GM12878 (cell line): ENCODE measurements at regions not wholly inside any gene's neighbourhood (a gene's known extent, or its start where the extent isn't known, plus 50 kb on each side); places are given as distances from the start of the nearest gene placed in this dataset.

ENCODE experiments used
- ATAC-seq: fragments of 200-7000 bp; cut with Tn5 transposase; 3 replicates; pipeline ENCODE4 v1.9.1; 2020; ENCODE audit warnings: mild to moderate bottlenecking, moderate library complexity
- BruUV-seq: library from RNA; stranded (reverse); fragments of 400-500 nt; replicated peaks from 2 replicates; lab custom pipeline; 2021; lab: Mats Ljungman, UMichigan
- CTCF ChIA-PET: fragments of 300-600 bp; sonication (Branson Sonifier 250); formaldehyde crosslinking; extraction: SDS; loops from one replicate; lab custom pipeline; 2021; ENCODE audit warnings: inconsistent platforms; lab: Yijun Ruan, JAX
- POLR2A ChIA-PET: fragments of 350-600 bp; formaldehyde crosslinking; extraction: SDS; loops from one replicate; lab custom pipeline; 2021; ENCODE audit warnings: inconsistent platforms; lab: Charles Lee
- RAD21 ChIA-PET: fragments of 300-600 bp; sonication (Branson Sonifier 250); formaldehyde crosslinking; loops from one replicate; lab custom pipeline; 2023; ENCODE audit warnings: antibody characterized with exemption; ENCODE audit not compliant: unreplicated experiment; lab: Charles Lee
- SMC1A ChIA-PET: fragments of 300-600 bp; sonication (Branson Sonifier 250); formaldehyde crosslinking; loops from one replicate; lab custom pipeline; 2023; ENCODE audit not compliant: unreplicated experiment, uncharacterized antibody; lab: Charles Lee
- DNase-seq: peaks from one replicate; pipeline ENCODE4 v3.0.0-alpha.2; 2011; ENCODE audit warnings: low read depth, low spot score
- FAIRE-seq: peaks from 3 replicates; lab custom pipeline; 2011; peaks lifted over from hg19 to GRCh38; lab: Jason Lieb, UNC
- H2AFZ ChIP-seq: 2 replicates; pipeline ENCODE4 v1.6.0; 2011; ENCODE audit warnings: low read depth, low read length, control low read depth; ENCODE audit not compliant: control insufficient read depth
- H3K27ac ChIP-seq: 2 replicates; pipeline ENCODE4 v1.5.1; 2011; ENCODE audit warnings: control low read depth; ENCODE audit not compliant: control insufficient read depth, insufficient read depth
- H3K27me3 ChIP-seq, 2 experiments: replicated peaks in 1 of 2; 2 replicates each; pipeline versions ENCODE4 v1.6.0 to v1.6.1; 2011; ENCODE audit warnings: low read length in 1 of 2; ENCODE audit not compliant: control insufficient read depth in 2 of 2, insufficient read depth in 2 of 2
- H3K36me3 ChIP-seq, 2 experiments: 2 replicates each; pipeline ENCODE4 v1.5.1; 2011; ENCODE audit warnings: low read length in 1 of 2; ENCODE audit not compliant: control insufficient read depth in 2 of 2, insufficient read depth in 2 of 2
- H3K4me1 ChIP-seq: 2 replicates; pipeline ENCODE4 v1.6.1; 2011; ENCODE audit warnings: mild to moderate bottlenecking, low read length, moderate library complexity, mixed read lengths; ENCODE audit not compliant: control insufficient read depth, insufficient read depth
- H3K4me2 ChIP-seq: 2 replicates; pipeline ENCODE4 v1.6.0; 2011; ENCODE audit warnings: control low read depth; ENCODE audit not compliant: control insufficient read depth, insufficient read depth
- H3K4me3 ChIP-seq: fragments of 200-600 bp; sonication (generic); 2 replicates; pipeline ENCODE4 v1.5.1; 2016
- H3K79me2 ChIP-seq: 2 replicates; pipeline ENCODE4 v1.6.0; 2011; ENCODE audit warnings: low read length; ENCODE audit not compliant: control insufficient read depth, insufficient read depth
- H3K9ac ChIP-seq: 2 replicates; pipeline ENCODE4 v1.8.0; 2011; ENCODE audit warnings: low read length, control low read depth, mixed read lengths; ENCODE audit not compliant: control insufficient read depth, insufficient read depth
- H3K9me3 ChIP-seq: replicated peaks from 3 replicates; pipeline ENCODE4 v1.5.1; 2011; ENCODE audit warnings: mild to moderate bottlenecking, low read length; ENCODE audit not compliant: control insufficient read depth, insufficient read depth
- H4K20me1 ChIP-seq: 2 replicates; pipeline ENCODE4 v1.6.0; 2011; ENCODE audit not compliant: control insufficient read depth, insufficient read depth
- CBX5 ChIP-seq: sonication (generic); IDR thresholded peaks from 2 replicates; pipeline ENCODE4 v1.6.1; 2016; ENCODE audit warnings: low read depth, moderate library complexity, mild to moderate bottlenecking, inconsistent platforms
- CEBPB ChIP-seq, 2 experiments: fragments of 150-350 bp in 1 of 2; IDR thresholded peaks; 2 replicates each; pipeline ENCODE4 v1.6.1; 2012 to 2014; ENCODE audit warnings: low read depth in 2 of 2, low read length in 2 of 2, borderline replicate concordance in 1 of 2, inconsistent platforms in 1 of 2
- CREB1 ChIP-seq: IDR thresholded peaks from 2 replicates; pipeline ENCODE4 v1.6.1; 2012; ENCODE audit warnings: low read depth, mild to moderate bottlenecking, inconsistent platforms
- E4F1 ChIP-seq: fragments of 450-650 bp; IDR thresholded peaks from 2 replicates; pipeline ENCODE4 v1.6.1; 2018; ENCODE audit warnings: borderline replicate concordance, mild to moderate bottlenecking; ENCODE audit not compliant: partially characterized antibody
- IRF3 ChIP-seq: fragments of 450-650 bp; IDR thresholded peaks from 2 replicates; pipeline ENCODE4 v1.6.1; 2014; ENCODE audit warnings: mild to moderate bottlenecking
- NR2C1 ChIP-seq: fragments of 450-650 bp; IDR thresholded peaks from 2 replicates; pipeline ENCODE4 v1.6.1; 2017; ENCODE audit warnings: antibody characterized with exemption, mild to moderate bottlenecking, moderate library complexity
- PAX5 ChIP-seq: IDR thresholded peaks from 2 replicates; pipeline ENCODE4 v1.6.1; 2011; ENCODE audit warnings: low read depth, low read length, borderline replicate concordance
- RFX5 ChIP-seq: IDR thresholded peaks from 2 replicates; pipeline ENCODE4 v1.6.1; 2011; ENCODE audit warnings: low read depth, low read length, improper control_type of control experiment
- YBX1 ChIP-seq: fragments of 450-650 bp; IDR thresholded peaks from 2 replicates; pipeline ENCODE4 v1.6.1; 2016; ENCODE audit warnings: antibody characterized with exemption
- ZNF622 ChIP-seq: fragments of 450-650 bp; IDR thresholded peaks from 2 replicates; pipeline ENCODE4 v1.6.1; 2017; ENCODE audit warnings: mild to moderate bottlenecking, inconsistent platforms
- WGBS: methylation state at CpG from one replicate; pipeline ENCODE4 v1.1.6; 2016; ENCODE audit warnings: low lambda C conversion rate; ENCODE audit not compliant: insufficient replicate concordance, insufficient coverage; ENCODE audit errors: missing lambda C conversion rate; 5-methylcytosine and 5-hydroxymethylcytosine counted together
- in situ Hi-C: fragments of 300-500 bp; cut with MboI; formaldehyde crosslinking; loops from 9 replicates; pipeline ENCODE4 v1.14.3; 2018; ENCODE audit warnings: mixed read lengths
- intact Hi-C: fragments of 100-400 bp; cut with micrococcal nuclease; formaldehyde crosslinking; loops from one replicate; pipeline ENCODE4 v1.14.2; 2022; ENCODE audit not compliant: unreplicated experiment

GRCh38 chr6:79788756-79789155, 157.6 kb downstream of the SH3BGRL2 start:
- Histone ChIP-seq H3K79me2 (no peaks in the 10 kb centered on the region), H4K20me1 (no peaks in the 10 kb centered on the region), H3K27ac (no peak overlapping the region), H3K4me1 (no peaks in the 10 kb centered on the region), H3K9me3 (no peaks in the 10 kb centered on the region), H2AFZ (no peak overlapping the region), H3K9ac (no peak overlapping the region), H3K27me3 (no peaks in the 10 kb centered on the region; a peak in 1 of 4 replicates), H3K4me3 (no peak overlapping the region), H3K4me2 (no peak overlapping the region), H3K36me3 (no peaks in the 10 kb centered on the region)
- ChIA-PET POLR2A (no interaction called here), SMC1A (interaction anchor here (1.1 kb wide), 1 partner anchor 25 kb away, joined by 5 read pairs; no protein-coding TSS in a partner anchor), CTCF (interaction anchor here (0.6 to 2.7 kb wide), 2 partner anchors 10 to 13 kb away, joined by 5 to 13 read pairs; no protein-coding TSS in a partner anchor), RAD21 (interaction anchor here (1.0 to 1.4 kb wide), 2 partner anchors 22 to 81 kb away, joined by 3 read pairs; no protein-coding TSS in a partner anchor)
- DNase-seq = no peak
- no peak for ATAC-seq
- BruUV-seq = no TSS peak
- TF ChIP-seq CBX5 (no peak), CREB1 (no peak), ZNF622 (no peak), RFX5 (no peak), NR2C1 (no peak), IRF3 (no peak), PAX5 (no peak), CEBPB (IDR thresholded peaks at IDR 0.05; ENCODE audit: borderline replicate concordance in 1 of 2, low read depth in 2 of 2, low read length in 2 of 2) (no peak), E4F1 (no peak), YBX1 (no peak)
- in situ Hi-C loops (no loop called here), intact Hi-C loops (no loop called here)
- FAIRE-seq = no peak
- WGBS = 4% methylated on average over 1 of the region's 1 CpG
